Ovary (tissue), 3 donors: ENCODE measurements at regions not wholly inside any gene's neighbourhood (a gene's known extent, or its start where the extent isn't known, plus 50 kb on each side); places are given as distances from the start of the nearest gene placed in this dataset.

Experiments used
- CTCF ChIP-seq, 3 donors: fragments of 450-650 bp in 2 of 3; fragments of 200-600 bp in 1 of 3; IDR thresholded peaks; one replicate each; pipeline versions ENCODE4 v1.5.1 to v1.8.0; 2016 to 2022; ENCODE audit warnings: antibody characterized with exemption in 3 of 3, mild to moderate bottlenecking in 1 of 3
- EP300 ChIP-seq: sonication (generic); formaldehyde crosslinking; IDR thresholded peaks from one replicate; pipeline ENCODE4 v1.6.1; 2017; ENCODE audit warnings: antibody characterized with exemption
- POLR2A ChIP-seq: fragments of 450-650 bp; IDR thresholded peaks from one replicate; pipeline ENCODE4 v1.6.1; 2017; ENCODE audit warnings: antibody characterized with exemption, mild to moderate bottlenecking, moderate library complexity
- donor health status: DM: no; HTN: no; CAD: no.

- no peak for TF ChIP-seq CTCF (IDR thresholded peaks at IDR 0.05)
- no peak for TF ChIP-seq POLR2A
- TF ChIP-seq EP300 = no peak
Measured at GRCh38 chr15:39096608-39097205, 484.2 kb upstream of the THBS1 start.
